Activated naive CD8-positive, alpha-beta T cell (primary cell): ENCODE measurements at regions not wholly inside any gene's neighbourhood (a gene's known extent, or its start where the extent isn't known, plus 50 kb on each side); places are given as distances from the start of the nearest gene placed in this dataset.

Experiments
- H3K27ac Mint-ChIP-seq: one replicate; pipeline ENCODE4 v1.8.0; 2021; ENCODE audit warnings: mixed read lengths
- H3K27me3 Mint-ChIP-seq: one replicate; pipeline ENCODE4 v1.8.0; 2021; ENCODE audit warnings: mixed read lengths
- H3K36me3 Mint-ChIP-seq: one replicate; pipeline ENCODE4 v1.8.0; 2021; ENCODE audit warnings: mixed read lengths
- H3K4me1 Mint-ChIP-seq: one replicate; pipeline ENCODE4 v1.8.0; 2021; ENCODE audit warnings: low read depth, mixed read lengths
- H3K4me3 Mint-ChIP-seq: one replicate; pipeline ENCODE4 v1.8.0; 2021; ENCODE audit warnings: mild to moderate bottlenecking, mixed read lengths
- H3K9me3 Mint-ChIP-seq: one replicate; pipeline ENCODE4 v1.8.0; 2021; ENCODE audit warnings: low read depth, mixed read lengths

DNA sequence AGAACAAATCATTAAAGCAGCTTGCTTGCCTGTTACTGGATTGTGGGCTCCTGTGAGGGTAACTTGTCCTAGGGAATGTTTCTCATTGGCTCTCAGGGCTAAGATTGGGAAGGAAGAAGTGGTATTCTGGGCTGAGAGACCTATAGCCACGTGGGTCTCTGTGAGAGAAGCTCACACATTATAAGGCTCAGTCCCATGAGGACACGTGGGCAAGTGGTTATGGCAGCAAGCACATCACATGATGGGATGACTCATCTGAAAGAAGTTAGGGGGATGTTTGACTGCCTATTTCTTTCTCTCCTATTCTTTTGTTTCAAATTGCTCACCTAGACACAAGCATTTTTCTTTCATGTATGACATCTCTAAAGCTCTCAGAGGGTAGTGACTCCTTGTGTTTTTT is 418.0 kb upstream of the ST6GAL2 start:
- Mint-ChIP-seq H3K27ac (no peak overlapping the region), H3K9me3 (no peaks in the 10 kb centered on the region), H3K27me3 (no peaks in the 10 kb centered on the region), H3K4me1 (no peaks in the 10 kb centered on the region), H3K4me3 (no peak overlapping the region), H3K36me3 (no peaks in the 10 kb centered on the region)

DNA sequence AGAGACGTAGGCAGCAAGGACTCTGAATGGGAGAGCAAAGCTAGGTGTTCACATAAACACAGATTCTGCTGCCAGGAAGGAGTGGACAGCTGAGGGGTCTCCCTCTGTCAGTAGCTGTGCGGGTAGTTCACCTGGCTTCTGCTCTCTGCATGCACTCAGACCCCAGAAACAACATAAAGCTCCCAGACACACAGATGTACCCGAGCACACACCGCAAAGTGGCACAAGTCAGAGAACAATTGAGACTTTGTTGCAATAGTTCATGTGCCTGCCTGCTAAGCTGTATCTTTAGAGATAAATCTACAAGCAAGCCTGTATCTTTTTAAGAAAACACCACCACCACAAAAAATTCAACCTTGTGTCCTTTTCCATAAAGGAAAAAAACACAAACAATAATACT is 420.0 kb upstream of the ST6GAL2 start:
- no peak overlapping the region for H3K4me3 Mint-ChIP-seq
- no peaks in the 10 kb centered on the region for H3K36me3 Mint-ChIP-seq
- peaks cover 6% of the 10 kb centered on the region for H3K9me3 Mint-ChIP-seq
- H3K4me1 Mint-ChIP-seq = no peaks in the 10 kb centered on the region
- no peak overlapping the region for H3K27ac Mint-ChIP-seq
- H3K27me3 Mint-ChIP-seq = no peaks in the 10 kb centered on the region

DNA sequence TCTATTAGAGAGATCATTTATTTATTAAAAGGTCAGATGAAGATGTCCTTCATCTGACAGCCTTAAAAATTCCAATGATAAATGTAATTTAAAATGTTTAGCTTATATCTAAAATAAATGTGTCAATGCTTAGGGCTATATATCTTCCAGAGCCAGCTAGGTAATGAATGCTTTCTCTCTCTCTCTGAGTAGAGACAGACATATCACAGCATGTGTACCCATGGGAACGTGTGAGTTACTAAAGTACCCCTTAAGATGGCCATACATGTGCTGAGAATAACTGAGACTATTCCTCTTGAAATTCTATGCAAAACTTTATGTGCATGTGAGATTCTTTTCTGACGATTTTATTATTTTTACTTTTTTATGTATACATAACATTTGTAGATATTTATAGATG is 420.9 kb upstream of the ST6GAL2 start:
- no peaks in the 10 kb centered on the region for H3K4me1 Mint-ChIP-seq
- no peak overlapping the region for H3K4me3 Mint-ChIP-seq
- peaks cover 6% of the 10 kb centered on the region for H3K9me3 Mint-ChIP-seq
- H3K27ac Mint-ChIP-seq = no peak overlapping the region
- no peaks in the 10 kb centered on the region for H3K27me3 Mint-ChIP-seq
- no peaks in the 10 kb centered on the region for H3K36me3 Mint-ChIP-seq

DNA sequence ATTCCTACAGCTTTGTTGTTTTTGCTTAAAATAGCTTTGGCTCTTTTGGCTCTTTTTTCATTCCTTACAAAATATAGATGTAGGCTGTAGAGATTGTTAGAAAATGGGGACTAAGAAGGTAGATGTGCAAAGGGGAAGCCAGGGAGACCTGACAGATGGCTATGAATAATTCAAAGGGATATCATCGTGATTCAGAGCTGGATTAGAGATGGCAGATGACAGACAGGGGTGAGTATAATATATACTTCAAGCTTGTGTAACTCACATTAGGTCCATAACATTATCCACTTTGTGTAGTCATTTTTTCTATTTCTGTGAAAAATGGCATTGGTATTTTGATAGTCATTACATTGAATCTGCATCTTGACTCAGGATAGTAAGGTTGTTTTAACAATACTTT is 422.9 kb upstream of the ST6GAL2 start:
- Mint-ChIP-seq H3K27me3 (no peaks in the 10 kb centered on the region), H3K4me1 (no peaks in the 10 kb centered on the region), H3K4me3 (no peak overlapping the region), H3K27ac (no peak overlapping the region), H3K36me3 (no peaks in the 10 kb centered on the region), H3K9me3 (peaks cover 6% of the 10 kb centered on the region)

DNA sequence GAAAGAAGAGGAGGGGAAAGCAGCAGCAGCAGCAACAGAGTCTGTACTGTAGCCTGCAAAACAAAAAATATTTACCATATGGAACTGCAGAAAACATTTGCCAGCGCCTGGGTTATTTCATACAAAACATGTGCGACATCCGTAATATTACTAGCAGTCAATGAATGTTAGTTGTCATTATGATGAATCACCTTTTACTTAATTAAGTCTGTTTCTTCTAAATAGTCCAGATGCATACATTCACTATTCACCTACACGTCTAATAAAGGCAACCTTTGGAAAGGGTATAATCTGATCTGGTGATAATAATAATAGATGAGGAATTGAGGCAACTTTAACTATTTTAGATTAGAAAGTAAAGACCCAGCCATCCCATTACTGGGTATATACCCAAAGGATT is 426.3 kb upstream of the ST6GAL2 start:
- Mint-ChIP-seq H3K27ac (no peak overlapping the region), H3K36me3 (no peaks in the 10 kb centered on the region), H3K27me3 (no peaks in the 10 kb centered on the region), H3K4me3 (no peak overlapping the region), H3K4me1 (no peaks in the 10 kb centered on the region), H3K9me3 (peaks cover 6% of the 10 kb centered on the region)

DNA sequence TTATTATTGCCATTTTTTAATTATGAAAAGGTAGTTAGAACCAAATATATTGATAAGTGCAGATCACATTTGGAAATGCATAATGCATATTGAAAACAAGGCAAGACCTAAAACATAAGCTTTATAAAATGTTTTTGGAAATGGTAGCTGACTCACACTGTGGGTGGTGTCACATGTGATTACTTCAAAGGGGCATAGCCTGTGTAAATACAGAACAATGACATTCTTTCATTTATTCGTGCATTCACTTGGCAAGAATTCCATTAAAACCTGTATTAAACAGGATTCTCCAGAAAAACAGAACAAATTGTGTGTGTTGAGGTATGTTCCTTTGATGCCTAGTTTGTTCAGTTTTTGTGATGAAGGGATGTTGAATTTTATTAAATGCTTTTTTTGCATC is 427.3 kb upstream of the ST6GAL2 start:
- H3K27me3 Mint-ChIP-seq = no peaks in the 10 kb centered on the region

DNA sequence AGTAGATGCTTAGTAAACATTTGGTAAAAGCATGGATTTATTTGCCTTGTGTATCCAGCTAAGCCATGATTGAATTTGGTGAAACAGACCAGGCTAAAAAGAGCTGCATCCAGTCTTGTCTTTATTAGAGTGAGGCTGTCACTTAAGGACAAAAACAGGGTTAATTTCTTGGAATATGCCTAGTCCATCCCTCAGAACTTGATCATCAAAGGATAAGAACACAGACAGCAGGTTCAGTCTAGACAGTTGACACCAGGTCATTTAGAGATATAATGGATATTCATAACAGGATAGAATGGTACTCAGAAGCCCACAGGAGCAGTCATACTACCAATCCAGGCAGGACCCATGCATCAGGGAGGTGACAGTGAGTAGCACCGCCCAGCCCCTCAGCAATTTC is 434.9 kb upstream of the ST6GAL2 start:
- H3K27me3 Mint-ChIP-seq = no peaks in the 10 kb centered on the region
- no peaks in the 10 kb centered on the region for H3K36me3 Mint-ChIP-seq

More for the DNA sequence above, 427.3 kb upstream of the ST6GAL2 start:
- Mint-ChIP-seq H3K4me1 (no peaks in the 10 kb centered on the region), H3K4me3 (no peak overlapping the region), H3K36me3 (no peaks in the 10 kb centered on the region), H3K9me3 (peaks cover 6% of the 10 kb centered on the region), H3K27ac (no peak overlapping the region)

DNA sequence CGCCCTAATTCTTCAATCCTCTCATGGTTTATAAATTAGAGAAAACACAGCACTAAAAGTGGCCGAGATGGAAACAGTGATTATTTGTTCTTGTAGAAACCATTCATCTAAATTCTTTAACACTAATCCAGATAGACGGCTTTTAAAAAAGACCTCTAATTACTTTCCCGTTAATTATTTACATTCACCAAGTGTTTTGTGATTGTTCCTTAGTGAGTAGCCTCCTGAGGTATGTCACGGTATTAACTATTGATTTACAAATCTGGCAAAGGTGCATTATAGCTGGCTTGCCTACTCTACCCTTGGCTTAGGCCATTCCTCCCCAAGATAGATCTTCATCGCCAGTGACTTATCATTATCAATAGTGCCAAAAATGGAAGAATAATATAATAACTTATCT is 436.4 kb upstream of the ST6GAL2 start:
- no peak overlapping the region for H3K4me3 Mint-ChIP-seq
- H3K27ac Mint-ChIP-seq = no peak overlapping the region
- no peaks in the 10 kb centered on the region for H3K36me3 Mint-ChIP-seq

More for the DNA sequence above, 434.9 kb upstream of the ST6GAL2 start:
- H3K4me3 Mint-ChIP-seq = no peak overlapping the region
- no peaks in the 10 kb centered on the region for H3K9me3 Mint-ChIP-seq
- H3K4me1 Mint-ChIP-seq = no peaks in the 10 kb centered on the region
- no peak overlapping the region for H3K27ac Mint-ChIP-seq

DNA sequence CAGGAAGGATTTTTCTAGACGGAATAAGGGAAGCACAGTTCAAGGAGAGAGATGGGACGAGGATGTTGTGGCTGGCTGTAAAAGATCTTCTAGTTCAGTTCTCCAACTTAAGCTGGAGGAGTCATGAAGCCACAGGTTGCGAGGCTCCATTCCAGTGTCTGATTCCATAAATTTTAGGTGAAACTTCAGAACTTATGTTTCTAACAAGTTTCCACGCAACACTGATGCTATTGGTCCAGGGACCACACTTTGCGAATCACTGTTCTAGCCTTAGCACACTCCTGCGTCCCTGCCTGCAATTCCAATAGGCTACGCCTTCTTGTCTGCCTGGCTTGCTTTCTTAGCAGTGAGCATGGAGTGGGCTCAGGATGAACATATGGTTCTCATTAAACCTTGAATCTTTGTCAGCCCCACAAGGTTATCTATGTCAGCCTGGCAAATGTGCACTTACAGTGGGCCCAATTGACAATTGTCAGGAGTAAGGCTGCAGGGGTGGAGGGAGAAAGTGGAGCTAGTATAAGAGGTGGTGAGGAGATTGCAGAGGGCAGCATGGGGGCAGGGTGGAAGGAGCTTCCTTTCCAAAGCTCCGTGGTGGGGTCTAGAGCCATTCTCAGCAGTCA is 438.1 kb upstream of the ST6GAL2 start:
- no peak overlapping the region for H3K4me3 Mint-ChIP-seq
- no peak overlapping the region for H3K27ac Mint-ChIP-seq
- no peaks in the 10 kb centered on the region for H3K27me3 Mint-ChIP-seq
- H3K36me3 Mint-ChIP-seq = no peaks in the 10 kb centered on the region
- no peaks in the 10 kb centered on the region for H3K4me1 Mint-ChIP-seq
- H3K9me3 Mint-ChIP-seq = no peaks in the 10 kb centered on the region

More for the DNA sequence above, 436.4 kb upstream of the ST6GAL2 start:
- Mint-ChIP-seq H3K9me3 (no peaks in the 10 kb centered on the region), H3K4me1 (no peaks in the 10 kb centered on the region), H3K27me3 (no peaks in the 10 kb centered on the region)

DNA sequence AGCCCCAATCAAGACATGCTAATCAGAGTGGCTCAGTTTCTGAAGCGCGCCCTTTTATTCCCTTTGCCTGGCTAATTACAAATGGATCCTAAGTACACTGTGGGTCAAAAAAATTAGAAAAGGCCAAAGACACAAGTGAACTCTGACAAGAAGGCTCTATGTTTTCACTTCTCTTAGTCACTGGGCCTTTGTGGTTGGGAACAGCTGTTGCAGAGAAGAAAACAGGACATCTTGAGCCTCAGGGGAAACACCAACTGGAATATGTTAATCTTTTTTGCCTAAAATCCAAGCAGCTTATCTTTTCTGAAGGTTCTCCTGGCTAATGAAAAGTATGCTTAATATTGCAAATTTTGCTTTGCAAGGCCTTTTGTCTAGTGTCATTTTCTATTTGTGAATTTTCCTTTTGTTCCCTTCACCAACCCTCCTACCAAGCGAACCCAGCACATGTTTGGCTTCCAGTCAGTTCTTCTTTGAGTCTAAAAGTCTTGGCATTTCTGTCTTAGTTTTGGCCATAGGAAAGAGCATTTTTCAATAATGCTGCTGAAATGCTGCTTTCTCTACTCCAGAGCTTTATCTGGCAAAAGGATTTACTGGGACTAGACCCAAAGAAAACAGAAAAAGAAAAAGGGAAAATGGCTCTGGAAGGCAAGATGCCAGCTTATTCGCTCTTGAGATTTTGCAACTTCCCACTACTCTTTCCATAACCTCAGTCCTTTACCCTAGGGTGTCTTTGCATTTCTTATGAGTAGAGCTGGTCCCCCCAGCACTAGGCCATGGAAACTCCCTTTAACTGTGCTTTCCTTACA is 440.2 kb upstream of the ST6GAL2 start:
- H3K4me1 Mint-ChIP-seq = no peaks in the 10 kb centered on the region
- no peaks in the 10 kb centered on the region for H3K36me3 Mint-ChIP-seq
- no peaks in the 10 kb centered on the region for H3K27me3 Mint-ChIP-seq
- no peak overlapping the region for H3K27ac Mint-ChIP-seq
- peaks cover 7% of the 10 kb centered on the region for H3K9me3 Mint-ChIP-seq
- H3K4me3 Mint-ChIP-seq = no peak overlapping the region

DNA sequence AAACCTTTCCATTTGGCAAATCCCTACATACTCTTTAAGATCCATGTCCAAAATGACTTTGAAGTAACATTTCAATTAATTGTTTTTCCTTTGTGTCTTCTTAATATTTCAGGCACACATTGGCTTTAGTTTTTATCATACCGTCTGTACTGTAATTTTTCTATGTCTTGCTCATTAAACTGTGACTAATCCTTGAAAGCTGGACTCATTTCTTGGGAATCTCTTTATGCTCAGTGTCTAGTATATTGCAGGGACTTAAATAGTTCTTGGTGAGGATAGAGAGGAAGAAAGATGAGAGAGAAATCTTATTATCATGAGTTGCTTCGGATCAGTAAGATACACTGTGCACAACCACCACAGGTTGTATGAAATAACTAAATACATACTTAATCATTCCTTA is 448.3 kb upstream of the ST6GAL2 start:
- no peak overlapping the region for H3K4me3 Mint-ChIP-seq
- H3K27ac Mint-ChIP-seq = no peak overlapping the region

DNA sequence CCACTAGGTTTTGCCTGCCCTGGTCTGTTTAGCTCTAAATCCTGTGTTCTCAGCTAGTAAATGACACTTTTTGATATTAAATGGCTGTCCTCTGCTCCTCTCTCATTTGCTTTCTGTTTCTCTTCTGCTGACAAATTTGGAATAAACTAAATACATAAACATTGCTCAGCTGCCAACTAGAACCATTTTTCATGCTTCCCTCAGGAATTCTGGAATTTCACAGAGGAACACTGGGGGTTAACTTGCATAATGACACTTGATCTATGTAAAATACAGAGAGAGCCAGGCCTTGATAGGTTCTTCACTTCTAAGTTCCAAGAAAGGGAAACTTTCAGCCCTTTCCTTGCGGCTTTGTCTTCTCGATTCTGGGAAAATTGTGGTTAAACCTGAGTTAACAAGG is 450.6 kb upstream of the ST6GAL2 start:
- H3K27ac Mint-ChIP-seq = no peak overlapping the region
- H3K36me3 Mint-ChIP-seq = no peaks in the 10 kb centered on the region
- H3K4me1 Mint-ChIP-seq = no peaks in the 10 kb centered on the region
- no peaks in the 10 kb centered on the region for H3K27me3 Mint-ChIP-seq
- H3K9me3 Mint-ChIP-seq = peaks cover 3% of the 10 kb centered on the region
- no peak overlapping the region for H3K4me3 Mint-ChIP-seq

More for the DNA sequence above, 448.3 kb upstream of the ST6GAL2 start:
- Mint-ChIP-seq H3K27me3 (no peaks in the 10 kb centered on the region), H3K9me3 (peaks cover 12% of the 10 kb centered on the region), H3K36me3 (no peaks in the 10 kb centered on the region), H3K4me1 (no peaks in the 10 kb centered on the region)

DNA sequence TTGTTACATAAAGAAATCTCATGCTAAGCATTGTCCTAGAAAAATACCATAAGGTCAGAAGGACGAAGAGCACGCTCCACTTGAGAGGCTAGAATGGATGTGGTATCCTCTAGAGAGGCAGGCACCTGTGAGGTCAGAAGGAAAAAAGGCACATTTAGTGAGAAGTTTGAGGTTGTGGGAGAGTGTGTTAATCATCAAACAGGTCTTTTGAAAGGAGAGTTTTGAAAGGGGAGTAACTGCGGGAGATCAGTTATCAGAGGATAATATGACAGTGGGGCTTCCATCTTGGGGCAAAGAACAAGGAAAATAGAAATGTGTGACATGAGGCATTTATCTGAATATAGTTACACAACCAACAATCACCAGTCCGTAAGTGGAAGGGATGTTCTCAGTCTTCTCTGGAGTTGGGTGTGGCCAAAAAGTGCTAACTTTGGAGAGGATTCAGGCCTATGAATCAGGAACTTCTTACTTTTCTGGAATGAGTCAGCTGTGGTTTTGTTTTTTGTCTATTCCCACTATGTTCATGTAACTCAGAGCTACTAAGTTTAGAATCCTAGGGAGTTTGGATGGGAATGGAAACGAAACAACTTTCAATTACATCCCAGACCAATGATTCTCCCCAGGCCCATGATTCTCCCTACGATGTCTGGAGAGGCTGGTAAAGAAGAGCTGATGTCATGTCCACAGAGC is 451.4 kb upstream of the ST6GAL2 start:
- no peak overlapping the region for H3K4me3 Mint-ChIP-seq
- H3K4me1 Mint-ChIP-seq = no peaks in the 10 kb centered on the region
- no peak overlapping the region for H3K27ac Mint-ChIP-seq
- H3K36me3 Mint-ChIP-seq = no peaks in the 10 kb centered on the region
- no peaks in the 10 kb centered on the region for H3K27me3 Mint-ChIP-seq
- no peaks in the 10 kb centered on the region for H3K9me3 Mint-ChIP-seq

DNA sequence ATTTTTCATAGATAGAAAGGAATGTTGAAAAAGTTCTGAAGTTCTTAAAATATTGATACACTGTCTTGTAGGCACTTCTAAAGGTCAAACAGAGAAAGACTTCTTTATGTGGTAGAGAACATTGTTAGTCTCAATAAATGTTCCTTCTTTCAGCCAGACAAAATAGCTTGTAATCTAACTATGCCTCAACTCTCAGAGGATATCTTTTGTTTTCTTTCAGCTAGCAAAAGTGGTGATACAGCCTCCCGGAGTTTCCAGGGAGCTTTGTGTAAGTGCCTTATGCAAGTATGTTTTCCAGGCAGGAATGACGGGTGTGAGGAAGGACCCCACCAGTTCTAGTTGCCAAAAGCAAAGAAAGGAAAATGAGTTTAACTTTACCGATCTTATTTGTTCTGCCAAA is 452.1 kb upstream of the ST6GAL2 start:
- Mint-ChIP-seq H3K4me1 (no peaks in the 10 kb centered on the region), H3K27ac (no peak overlapping the region), H3K27me3 (no peaks in the 10 kb centered on the region), H3K9me3 (no peaks in the 10 kb centered on the region), H3K4me3 (no peak overlapping the region), H3K36me3 (no peaks in the 10 kb centered on the region)

DNA sequence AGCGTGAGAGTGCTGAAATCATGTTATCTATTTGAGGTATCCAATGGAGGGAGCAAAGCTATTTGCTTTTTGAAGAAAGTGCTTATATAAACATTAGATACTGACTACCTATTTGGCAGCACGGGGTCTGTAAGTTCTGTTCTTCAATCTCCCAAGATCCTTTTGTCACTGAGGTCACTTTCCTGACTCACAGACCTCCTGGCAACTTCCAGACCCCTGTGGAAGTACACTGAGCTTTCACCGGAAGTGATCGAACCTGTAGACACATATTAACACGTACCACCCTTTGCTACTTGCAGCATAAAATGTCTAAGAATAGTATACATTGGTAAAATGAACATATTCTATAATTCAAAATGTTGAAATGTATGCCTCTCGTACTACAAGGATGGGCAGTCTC is 452.6 kb upstream of the ST6GAL2 start:
- Mint-ChIP-seq H3K4me3 (no peak overlapping the region), H3K36me3 (no peaks in the 10 kb centered on the region), H3K4me1 (no peaks in the 10 kb centered on the region), H3K9me3 (no peaks in the 10 kb centered on the region), H3K27ac (no peak overlapping the region), H3K27me3 (no peaks in the 10 kb centered on the region)
